ENCODE measurements at regions not wholly inside any gene's neighbourhood (a gene's known extent, or its start where the extent isn't known, plus 50 kb on each side); places are given as distances from the start of the nearest gene placed in this dataset.

DNA sequence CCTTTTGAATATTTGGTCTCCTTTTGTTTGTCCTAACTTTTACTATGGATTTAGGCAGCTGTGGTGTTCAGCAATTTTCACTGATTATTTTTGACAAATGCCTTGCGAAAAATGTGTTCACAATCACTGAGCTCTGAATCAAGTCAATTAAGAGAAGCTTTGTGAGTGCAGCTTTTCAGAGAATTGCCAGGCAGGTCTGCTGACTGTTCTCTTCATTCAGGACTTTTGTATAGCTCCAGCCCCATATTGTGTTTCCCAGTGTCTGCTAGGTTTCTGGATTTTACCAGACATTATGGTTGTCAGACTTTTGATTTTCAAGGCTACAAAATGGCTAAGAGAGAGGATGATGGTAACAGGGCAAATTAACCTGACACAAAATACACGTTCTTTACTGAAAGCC lies 1055.9 kb downstream of the CDH18 start:
- TF ChIP-seq, protein P1, sequence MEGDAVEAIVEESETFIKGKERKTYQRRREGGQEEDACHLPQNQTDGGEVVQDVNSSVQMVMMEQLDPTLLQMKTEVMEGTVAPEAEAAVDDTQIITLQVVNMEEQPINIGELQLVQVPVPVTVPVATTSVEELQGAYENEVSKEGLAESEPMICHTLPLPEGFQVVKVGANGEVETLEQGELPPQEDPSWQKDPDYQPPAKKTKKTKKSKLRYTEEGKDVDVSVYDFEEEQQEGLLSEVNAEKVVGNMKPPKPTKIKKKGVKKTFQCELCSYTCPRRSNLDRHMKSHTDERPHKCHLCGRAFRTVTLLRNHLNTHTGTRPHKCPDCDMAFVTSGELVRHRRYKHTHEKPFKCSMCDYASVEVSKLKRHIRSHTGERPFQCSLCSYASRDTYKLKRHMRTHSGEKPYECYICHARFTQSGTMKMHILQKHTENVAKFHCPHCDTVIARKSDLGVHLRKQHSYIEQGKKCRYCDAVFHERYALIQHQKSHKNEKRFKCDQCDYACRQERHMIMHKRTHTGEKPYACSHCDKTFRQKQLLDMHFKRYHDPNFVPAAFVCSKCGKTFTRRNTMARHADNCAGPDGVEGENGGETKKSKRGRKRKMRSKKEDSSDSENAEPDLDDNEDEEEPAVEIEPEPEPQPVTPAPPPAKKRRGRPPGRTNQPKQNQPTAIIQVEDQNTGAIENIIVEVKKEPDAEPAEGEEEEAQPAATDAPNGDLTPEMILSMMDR (IDR thresholded peaks at IDR 0.05): no peak
- no peak for TF ChIP-seq POLR2A (IDR thresholded peaks at IDR 0.05)
